HG03571 (cell line): ENCODE measurements at regions not wholly inside any gene's neighbourhood (a gene's known extent, or its start where the extent isn't known, plus 50 kb on each side); places are given as distances from the start of the nearest gene placed in this dataset.
"Not testable (repeated sequence)": the region's sequence is repeated elsewhere in the genome, so short reads cannot be mapped to it uniquely, and the experiment has no call there.

Experiments
- ATAC-seq: cut with Tn5 transposase; IDR thresholded peaks from one replicate; pipeline ENCODE4 v1.9.1; 2021; ENCODE audit not compliant: unreplicated experiment

DNA sequence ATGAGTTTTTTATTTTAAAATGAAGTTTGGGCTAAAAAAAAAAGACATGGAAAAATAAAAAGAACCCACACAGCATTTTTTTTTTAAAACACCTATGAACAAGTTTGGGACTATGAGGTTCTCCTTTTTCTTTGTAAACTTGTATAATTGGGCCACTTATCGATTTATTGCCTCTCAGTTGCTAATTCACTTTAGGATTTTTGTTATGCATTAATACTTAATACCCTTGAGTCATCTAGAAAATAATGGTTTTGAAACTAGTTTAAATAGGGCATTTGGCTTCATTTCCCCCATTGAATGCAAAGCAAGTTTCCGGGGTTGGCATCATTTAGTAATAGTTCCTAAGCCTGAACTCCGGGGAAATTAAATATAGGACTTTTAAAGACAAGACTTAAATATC lies 312.8 kb upstream of the RGS6 start:
- no peak for ATAC-seq

DNA sequence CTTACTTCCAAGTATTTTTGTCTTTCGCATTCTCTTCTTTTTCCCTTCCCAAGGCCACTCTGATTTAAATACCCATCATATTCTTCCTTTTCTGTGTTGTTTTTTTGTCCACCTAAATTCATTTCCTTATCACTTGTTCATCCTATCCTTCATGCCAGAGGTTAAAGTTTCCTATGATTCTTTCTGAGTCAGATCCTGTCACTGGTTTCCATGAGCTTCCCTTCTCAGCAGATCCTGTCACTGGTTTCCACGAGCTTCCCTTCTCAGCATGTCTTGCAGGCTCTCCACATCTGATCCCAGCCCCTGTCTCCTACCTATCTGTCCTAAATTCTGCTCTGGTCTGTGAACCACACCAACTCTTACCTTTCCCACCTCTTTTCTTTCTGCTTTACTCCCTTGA lies 311.8 kb upstream of the RGS6 start:
- ATAC-seq = no peak

- no peak for ATAC-seq
Measured at GRCh38 chr14:71621276-71621675, 311.0 kb upstream of the RGS6 start.

DNA sequence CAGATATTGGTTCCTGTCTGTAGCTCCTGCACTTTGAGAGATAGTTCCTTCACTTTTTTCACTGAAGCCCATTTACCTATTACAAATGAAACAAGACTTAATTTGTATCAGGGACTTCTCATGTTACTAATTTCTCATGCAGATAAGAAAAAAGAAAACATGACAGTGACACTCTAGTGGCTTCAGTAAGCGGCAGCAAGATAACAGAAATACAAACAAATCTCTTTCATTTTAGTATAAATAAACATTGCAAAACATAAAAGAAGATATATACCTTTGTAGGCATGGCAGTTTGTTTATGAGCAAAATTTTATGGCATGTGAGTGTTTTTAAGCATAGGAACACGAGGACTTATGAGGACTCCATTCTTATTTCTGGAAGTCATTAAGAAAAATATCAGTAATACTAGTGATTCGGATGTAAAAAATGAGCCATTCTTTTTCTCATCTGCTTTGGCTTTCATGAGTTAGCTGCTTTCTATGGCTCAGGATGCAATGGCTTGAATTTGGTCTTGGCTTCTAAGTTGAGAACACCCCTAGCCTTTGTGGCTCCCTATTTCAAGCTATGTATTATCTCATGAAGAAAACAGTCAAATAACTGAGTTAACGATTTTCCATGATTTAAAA lies 310.1 kb upstream of the RGS6 start:
- no peak for ATAC-seq

DNA sequence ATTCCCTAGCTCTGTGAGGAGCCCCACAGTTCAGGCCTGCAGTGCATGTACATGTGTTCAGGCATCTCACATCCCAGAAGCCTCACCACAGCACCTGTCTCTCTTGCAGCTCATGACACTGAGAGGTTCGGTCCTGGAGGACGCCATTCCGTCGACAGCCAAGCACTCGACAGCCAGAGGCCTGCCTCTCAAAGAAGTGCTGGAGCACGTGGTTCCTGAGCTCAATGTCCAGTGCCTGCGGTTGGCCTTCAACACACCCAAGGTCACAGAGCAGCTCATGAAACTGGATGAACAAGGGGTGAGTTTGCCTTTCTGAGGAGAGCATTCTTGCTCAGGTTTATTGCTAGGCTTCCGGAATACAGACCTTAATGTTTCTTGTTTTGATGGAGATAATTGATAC lies 308.3 kb upstream of the RGS6 start:
- no peak for ATAC-seq

GRCh38 chr14:71625175-71625574 lies 307.1 kb upstream of the RGS6 start:
- ATAC-seq = no peak

DNA sequence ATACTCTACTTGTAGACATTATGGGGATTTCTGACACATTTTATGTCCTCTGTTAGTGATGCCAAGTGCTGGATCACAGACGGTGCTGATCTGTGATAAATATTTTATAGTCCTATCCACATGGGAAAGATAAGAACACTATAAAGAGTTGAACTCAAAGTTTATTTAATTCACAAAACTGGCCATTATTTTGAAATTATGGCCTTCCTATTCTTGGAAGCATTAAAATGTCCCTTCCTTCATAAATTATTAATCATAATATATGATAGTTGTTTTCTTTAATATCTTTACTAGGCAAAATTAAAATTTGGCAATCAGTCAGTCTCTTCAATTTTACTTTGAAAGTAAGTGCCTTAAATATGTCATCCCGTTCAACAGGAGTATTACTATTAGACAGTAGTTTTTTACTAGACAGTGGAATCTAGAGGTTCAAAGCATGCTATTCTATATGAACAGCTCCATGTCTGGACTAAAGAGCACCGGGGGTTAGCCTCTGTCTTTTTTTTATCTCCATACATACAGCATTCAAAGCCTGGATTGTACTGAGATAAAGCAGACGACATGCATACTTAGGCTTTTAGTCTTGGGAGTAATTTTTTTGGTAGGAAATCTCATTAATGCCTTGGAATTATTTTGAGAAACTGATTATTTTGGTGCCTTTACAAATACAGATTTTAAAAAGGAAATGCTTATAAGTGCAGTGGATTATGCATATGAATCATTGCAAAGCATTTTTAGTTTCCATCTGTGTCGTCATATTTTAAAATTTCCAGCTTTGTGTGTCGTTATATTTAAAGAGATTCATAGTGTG lies 306.1 kb upstream of the RGS6 start:
- ATAC-seq = no peak

GRCh38 chr14:71628433-71628832 lies 303.8 kb upstream of the RGS6 start:
- no peak for ATAC-seq

- ATAC-seq = no peak
Measured at GRCh38 chr14:71629250-71629649, 303.0 kb upstream of the RGS6 start.

DNA sequence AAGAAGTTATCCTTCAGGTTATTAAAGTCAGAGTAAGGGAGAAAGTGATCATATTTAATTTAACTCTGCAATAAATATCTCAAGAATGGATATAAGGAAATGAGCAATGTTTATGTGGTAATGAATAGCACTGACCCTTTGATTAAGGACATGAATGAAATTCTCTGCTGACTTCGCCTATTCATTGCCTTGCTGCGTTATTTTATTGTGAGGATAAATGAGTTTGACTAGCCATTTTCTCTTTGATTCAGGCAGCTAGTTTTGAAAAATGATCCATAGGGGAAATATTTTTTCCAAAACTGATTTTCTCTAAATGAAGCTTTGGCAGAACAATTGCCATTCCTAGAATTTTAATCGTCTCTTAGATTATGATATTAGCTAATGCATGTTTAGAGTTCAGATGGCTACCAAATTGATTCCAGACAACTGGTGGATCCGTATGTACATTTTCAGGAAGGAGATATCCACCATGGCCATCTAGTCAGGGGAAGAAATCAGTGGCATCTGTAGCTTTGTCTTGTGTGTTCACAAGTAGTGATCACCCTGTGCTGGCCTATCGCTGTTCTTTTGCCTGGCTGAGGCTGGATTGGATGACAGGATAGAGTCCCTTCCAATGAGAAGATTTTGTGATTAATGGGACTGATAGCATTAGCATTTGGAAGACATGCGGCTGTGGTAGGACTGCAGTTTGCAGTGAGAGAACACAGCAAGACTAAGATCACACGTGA lies 302.3 kb upstream of the RGS6 start:
- ATAC-seq = no peak

DNA sequence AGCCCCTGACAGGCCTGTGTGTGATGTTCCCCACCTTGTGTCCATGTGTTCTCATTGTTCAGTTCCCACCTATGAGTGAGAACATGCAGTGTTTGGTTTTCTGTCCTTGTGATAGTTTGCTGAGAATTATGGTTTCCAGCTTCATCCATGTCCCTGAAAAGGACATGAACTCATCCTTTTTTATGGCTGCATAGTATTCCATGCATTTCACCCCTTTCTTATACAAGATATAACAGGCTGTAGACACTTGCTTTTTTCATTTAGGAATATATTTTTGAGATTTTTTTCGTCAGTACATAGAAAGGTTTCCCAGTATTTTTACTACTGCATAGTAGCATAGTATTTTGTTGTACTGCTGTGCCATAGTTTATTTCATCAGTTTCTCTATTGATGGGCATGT lies 301.2 kb upstream of the RGS6 start:
- not testable (repeated sequence) for ATAC-seq

GRCh38 chr14:71632440-71632946 lies 299.7 kb upstream of the RGS6 start:
- ATAC-seq = no peak

DNA sequence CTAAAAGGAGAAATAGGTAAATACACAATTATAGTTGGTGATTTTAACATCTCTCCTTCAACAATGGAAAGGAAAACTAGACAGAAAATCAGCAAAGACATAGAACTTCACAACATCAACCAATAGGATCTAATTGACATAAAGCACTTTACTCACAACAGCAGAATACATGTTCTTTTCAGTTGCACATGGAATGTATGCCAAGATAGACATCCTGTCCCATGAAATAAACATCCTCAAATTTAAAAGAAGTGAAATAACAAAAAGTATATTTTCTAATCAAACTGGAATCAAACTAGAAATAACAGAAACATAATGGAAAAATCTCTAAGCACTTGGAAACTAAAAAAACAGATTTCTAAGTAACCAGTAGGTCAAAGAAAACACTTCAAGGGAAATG lies 296.2 kb upstream of the RGS6 start:
- ATAC-seq = no peak

- no peak for ATAC-seq
Measured at GRCh38 chr14:71636820-71637471, 295.3 kb upstream of the RGS6 start.

DNA sequence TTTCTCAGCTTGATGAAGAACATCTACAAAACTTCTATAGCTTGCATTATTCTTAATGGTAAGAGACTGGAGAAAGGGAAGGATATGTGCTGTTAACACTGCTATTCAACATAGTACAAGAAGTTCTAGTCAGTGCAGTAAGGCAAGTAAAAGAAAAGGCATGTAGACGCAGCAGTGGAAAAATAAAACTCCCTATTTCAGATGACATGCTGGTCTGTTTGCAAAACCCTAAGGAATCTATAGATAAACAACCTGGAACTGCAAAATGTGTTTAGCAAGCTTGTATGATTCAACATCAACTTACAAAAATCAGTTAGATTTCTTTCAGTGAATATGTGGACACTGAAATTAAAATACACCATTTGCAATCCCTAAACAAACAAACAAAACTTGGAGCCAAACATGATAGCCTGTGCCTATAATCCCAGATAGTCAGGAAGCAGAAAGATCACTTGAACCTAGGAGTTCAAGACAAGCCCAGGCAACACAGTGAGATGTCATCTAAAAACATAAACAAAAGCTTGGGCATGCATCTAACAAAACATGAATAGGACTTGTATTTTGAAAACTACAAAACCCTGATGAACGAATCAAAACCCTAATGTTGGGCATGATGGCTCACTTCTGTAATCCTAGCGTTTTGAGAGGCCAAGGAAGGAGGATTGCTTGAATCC lies 293.6 kb upstream of the RGS6 start:
- ATAC-seq = no peak

DNA sequence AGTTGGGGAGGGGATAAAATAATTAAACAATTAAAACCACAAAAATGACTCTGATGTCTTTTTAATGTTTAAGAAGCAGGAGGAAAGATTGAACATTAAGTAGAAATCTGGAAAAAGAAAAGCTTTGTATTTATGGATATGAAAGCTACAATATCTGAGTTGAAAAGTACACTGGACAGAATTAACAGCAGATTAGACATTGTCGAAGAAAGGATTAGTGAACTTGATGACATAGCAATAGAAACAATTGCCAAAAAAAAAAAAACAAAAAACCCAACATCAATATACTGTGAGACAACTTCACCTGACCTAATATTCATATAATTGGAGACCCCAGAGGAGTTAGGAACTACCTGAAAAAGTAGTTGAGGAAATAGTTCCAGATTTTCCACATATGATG lies 289.5 kb upstream of the RGS6 start:
- no peak for ATAC-seq

DNA sequence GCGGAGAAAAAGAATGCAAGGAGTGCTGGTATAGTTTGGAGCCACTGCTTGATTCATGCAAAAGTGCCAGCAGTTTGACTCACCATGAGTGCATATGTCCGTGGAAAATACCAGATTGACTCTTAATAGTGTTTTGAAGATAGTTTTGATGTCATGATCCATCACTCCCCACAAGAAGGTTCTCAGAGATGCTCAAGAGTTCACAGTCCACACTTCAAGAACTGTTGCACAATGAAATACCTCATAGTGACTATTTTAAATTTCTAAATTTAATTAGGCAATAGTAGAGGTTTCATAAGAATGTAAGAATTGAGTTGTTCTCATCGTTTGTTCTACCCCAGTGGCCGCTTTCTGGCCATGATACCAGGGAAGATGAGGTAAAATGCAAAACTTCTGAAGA lies 286.6 kb upstream of the RGS6 start:
- no peak for ATAC-seq

- no peak for ATAC-seq
Measured at GRCh38 chr14:71646518-71646917, 285.7 kb upstream of the RGS6 start.

- ATAC-seq = no peak
Measured at GRCh38 chr14:71647086-71647784, 285.0 kb upstream of the RGS6 start.

- no peak for ATAC-seq
Measured at GRCh38 chr14:71648725-71649124, 283.5 kb upstream of the RGS6 start.
